Panc1 (cell line): ENCODE measurements at regions not wholly inside any gene's neighbourhood (a gene's known extent, or its start where the extent isn't known, plus 50 kb on each side); places are given as distances from the start of the nearest gene placed in this dataset.

Experiments used
- CTCF ChIP-seq: fragments of 450-650 bp; IDR thresholded peaks from 2 replicates; pipeline ENCODE4 v1.5.1; 2017; ENCODE audit warnings: mild to moderate bottlenecking
- POLR2AphosphoS5 ChIP-seq: IDR thresholded peaks from 2 replicates; pipeline ENCODE4 v1.6.1; 2012; ENCODE audit warnings: mild to moderate bottlenecking, low read depth, low read length, moderate library complexity
- SIN3A ChIP-seq: IDR thresholded peaks from 2 replicates; pipeline ENCODE4 v1.6.1; 2012; ENCODE audit warnings: low read depth, mild to moderate bottlenecking, low read length, moderate library complexity, borderline replicate concordance; ENCODE audit not compliant: insufficient read depth
- TF ChIP-seq, protein P1 (sequence below), 2 experiments: IDR thresholded peaks; 2 replicates each; pipeline ENCODE4 v1.6.1; 2011 to 2012; ENCODE audit warnings: low read depth in 2 of 2, control low read depth in 1 of 2, low read length in 1 of 2, mild to moderate bottlenecking in 1 of 2, moderate library complexity in 1 of 2; ENCODE audit not compliant: insufficient read depth in 1 of 2

- TF ChIP-seq CTCF = no peak
- no peak for TF ChIP-seq POLR2AphosphoS5
- TF ChIP-seq, protein P1, sequence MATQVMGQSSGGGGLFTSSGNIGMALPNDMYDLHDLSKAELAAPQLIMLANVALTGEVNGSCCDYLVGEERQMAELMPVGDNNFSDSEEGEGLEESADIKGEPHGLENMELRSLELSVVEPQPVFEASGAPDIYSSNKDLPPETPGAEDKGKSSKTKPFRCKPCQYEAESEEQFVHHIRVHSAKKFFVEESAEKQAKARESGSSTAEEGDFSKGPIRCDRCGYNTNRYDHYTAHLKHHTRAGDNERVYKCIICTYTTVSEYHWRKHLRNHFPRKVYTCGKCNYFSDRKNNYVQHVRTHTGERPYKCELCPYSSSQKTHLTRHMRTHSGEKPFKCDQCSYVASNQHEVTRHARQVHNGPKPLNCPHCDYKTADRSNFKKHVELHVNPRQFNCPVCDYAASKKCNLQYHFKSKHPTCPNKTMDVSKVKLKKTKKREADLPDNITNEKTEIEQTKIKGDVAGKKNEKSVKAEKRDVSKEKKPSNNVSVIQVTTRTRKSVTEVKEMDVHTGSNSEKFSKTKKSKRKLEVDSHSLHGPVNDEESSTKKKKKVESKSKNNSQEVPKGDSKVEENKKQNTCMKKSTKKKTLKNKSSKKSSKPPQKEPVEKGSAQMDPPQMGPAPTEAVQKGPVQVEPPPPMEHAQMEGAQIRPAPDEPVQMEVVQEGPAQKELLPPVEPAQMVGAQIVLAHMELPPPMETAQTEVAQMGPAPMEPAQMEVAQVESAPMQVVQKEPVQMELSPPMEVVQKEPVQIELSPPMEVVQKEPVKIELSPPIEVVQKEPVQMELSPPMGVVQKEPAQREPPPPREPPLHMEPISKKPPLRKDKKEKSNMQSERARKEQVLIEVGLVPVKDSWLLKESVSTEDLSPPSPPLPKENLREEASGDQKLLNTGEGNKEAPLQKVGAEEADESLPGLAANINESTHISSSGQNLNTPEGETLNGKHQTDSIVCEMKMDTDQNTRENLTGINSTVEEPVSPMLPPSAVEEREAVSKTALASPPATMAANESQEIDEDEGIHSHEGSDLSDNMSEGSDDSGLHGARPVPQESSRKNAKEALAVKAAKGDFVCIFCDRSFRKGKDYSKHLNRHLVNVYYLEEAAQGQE (IDR thresholded peaks at IDR 0.05; ENCODE audit: insufficient read depth in 1 of 2, low read depth in 2 of 2, low read length in 1 of 2) = no peak
- TF ChIP-seq SIN3A = no peak
These were observed 127.4 kb upstream of the KRR1 start for GRCh38 chr12:75638792-75639191.
